GM21447 (cell line): ENCODE measurements at regions not wholly inside any gene's neighbourhood (a gene's known extent, or its start where the extent isn't known, plus 50 kb on each side); places are given as distances from the start of the nearest gene placed in this dataset.

Source experiments
- ATAC-seq: cut with Tn5 transposase; IDR thresholded peaks from one replicate; pipeline ENCODE4 v1.9.1; 2021; ENCODE audit not compliant: unreplicated experiment

GRCh38 chr4:112982680-112983079 lies 66.8 kb upstream of the ANK2 start:
- ATAC-seq = no peak

- no peak for ATAC-seq
Observed at GRCh38 chr4:112994732-112995464, 54.6 kb upstream of the ANK2 start.
